ENCODE measurements at regions not wholly inside any gene's neighbourhood (a gene's known extent, or its start where the extent isn't known, plus 50 kb on each side); places are given as distances from the start of the nearest gene placed in this dataset.

DNA sequence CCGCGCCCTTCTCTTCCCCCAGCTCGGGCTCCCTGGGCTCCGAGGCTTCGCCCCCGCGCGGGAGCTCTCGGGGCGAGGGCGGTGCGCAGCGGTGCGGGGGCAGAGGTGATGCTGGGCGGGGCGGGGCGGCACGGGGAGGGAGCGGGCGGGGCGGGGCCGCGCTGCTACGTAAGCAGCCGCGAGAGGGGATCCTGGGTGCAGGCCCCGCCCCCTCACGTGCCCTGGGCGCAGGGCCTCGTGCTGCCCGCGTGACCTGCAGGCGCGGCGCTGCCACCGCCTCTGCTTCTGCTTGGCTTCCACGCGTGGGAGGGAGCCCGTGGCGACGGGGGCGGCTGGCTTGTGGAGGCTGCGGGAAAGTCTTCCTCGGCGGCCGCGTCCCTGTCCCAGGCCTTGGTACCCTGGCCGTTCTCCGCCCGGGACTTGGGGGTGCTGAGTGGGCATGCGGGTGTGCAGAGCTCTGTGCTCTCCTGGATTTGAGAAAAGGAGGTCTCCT lies 132.6 kb upstream of the HSD17B12 start:
- H3K4me1 ChIP-seq (ENCODE audit: control insufficient read depth in 4 of 4, insufficient read depth in 4 of 4, low read length in 3 of 4) = peaks cover 0 to 5% (median 2%) of the 10 kb centered on the region in 4 donors
- TF ChIP-seq YY1 (IDR thresholded peaks at IDR 0.05) (no peak), FOXA2 (IDR thresholded peaks at IDR 0.05) (no peak), RXRA (IDR thresholded peaks at IDR 0.05) (no peak), GABPA (IDR thresholded peaks at IDR 0.05 in 1 of 2, conservative IDR thresholded peaks at IDR 0.05 in 1 of 2) (no peak), HNF4A (conservative IDR thresholded peaks at IDR 0.05) (no peak), FOXA1 (IDR thresholded peaks at IDR 0.05) (no peak), RAD21 (IDR thresholded peaks at IDR 0.05) (no peak), SP1 (IDR thresholded peaks at IDR 0.05) (no peak), NR2F2 (IDR thresholded peaks at IDR 0.05) (no peak), TAF1 (conservative IDR thresholded peaks at IDR 0.05) (no peak), JUND (IDR thresholded peaks at IDR 0.05) (no peak), HNF4G (IDR thresholded peaks at IDR 0.05) (no peak), EGR1 (IDR thresholded peaks at IDR 0.05; ENCODE audit: low read depth in 2 of 2) (no peak)
- TF ChIP-seq, protein P1, sequence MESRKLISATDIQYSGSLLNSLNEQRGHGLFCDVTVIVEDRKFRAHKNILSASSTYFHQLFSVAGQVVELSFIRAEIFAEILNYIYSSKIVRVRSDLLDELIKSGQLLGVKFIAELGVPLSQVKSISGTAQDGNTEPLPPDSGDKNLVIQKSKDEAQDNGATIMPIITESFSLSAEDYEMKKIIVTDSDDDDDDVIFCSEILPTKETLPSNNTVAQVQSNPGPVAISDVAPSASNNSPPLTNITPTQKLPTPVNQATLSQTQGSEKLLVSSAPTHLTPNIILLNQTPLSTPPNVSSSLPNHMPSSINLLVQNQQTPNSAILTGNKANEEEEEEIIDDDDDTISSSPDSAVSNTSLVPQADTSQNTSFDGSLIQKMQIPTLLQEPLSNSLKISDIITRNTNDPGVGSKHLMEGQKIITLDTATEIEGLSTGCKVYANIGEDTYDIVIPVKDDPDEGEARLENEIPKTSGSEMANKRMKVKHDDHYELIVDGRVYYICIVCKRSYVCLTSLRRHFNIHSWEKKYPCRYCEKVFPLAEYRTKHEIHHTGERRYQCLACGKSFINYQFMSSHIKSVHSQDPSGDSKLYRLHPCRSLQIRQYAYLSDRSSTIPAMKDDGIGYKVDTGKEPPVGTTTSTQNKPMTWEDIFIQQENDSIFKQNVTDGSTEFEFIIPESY (IDR thresholded peaks at IDR 0.05) = no peak
- TF ChIP-seq, protein P2, sequence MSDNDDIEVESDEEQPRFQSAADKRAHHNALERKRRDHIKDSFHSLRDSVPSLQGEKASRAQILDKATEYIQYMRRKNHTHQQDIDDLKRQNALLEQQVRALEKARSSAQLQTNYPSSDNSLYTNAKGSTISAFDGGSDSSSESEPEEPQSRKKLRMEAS (IDR thresholded peaks at IDR 0.05) = no peak
- TF ChIP-seq, protein P3, sequence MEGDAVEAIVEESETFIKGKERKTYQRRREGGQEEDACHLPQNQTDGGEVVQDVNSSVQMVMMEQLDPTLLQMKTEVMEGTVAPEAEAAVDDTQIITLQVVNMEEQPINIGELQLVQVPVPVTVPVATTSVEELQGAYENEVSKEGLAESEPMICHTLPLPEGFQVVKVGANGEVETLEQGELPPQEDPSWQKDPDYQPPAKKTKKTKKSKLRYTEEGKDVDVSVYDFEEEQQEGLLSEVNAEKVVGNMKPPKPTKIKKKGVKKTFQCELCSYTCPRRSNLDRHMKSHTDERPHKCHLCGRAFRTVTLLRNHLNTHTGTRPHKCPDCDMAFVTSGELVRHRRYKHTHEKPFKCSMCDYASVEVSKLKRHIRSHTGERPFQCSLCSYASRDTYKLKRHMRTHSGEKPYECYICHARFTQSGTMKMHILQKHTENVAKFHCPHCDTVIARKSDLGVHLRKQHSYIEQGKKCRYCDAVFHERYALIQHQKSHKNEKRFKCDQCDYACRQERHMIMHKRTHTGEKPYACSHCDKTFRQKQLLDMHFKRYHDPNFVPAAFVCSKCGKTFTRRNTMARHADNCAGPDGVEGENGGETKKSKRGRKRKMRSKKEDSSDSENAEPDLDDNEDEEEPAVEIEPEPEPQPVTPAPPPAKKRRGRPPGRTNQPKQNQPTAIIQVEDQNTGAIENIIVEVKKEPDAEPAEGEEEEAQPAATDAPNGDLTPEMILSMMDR (IDR thresholded peaks at IDR 0.05; ENCODE audit: low read depth, low read length, missing input control) = no peak
- TF ChIP-seq, protein P4, sequence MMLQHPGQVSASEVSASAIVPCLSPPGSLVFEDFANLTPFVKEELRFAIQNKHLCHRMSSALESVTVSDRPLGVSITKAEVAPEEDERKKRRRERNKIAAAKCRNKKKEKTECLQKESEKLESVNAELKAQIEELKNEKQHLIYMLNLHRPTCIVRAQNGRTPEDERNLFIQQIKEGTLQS (IDR thresholded peaks at IDR 0.05) = no peak
- TF ChIP-seq, protein P5, sequence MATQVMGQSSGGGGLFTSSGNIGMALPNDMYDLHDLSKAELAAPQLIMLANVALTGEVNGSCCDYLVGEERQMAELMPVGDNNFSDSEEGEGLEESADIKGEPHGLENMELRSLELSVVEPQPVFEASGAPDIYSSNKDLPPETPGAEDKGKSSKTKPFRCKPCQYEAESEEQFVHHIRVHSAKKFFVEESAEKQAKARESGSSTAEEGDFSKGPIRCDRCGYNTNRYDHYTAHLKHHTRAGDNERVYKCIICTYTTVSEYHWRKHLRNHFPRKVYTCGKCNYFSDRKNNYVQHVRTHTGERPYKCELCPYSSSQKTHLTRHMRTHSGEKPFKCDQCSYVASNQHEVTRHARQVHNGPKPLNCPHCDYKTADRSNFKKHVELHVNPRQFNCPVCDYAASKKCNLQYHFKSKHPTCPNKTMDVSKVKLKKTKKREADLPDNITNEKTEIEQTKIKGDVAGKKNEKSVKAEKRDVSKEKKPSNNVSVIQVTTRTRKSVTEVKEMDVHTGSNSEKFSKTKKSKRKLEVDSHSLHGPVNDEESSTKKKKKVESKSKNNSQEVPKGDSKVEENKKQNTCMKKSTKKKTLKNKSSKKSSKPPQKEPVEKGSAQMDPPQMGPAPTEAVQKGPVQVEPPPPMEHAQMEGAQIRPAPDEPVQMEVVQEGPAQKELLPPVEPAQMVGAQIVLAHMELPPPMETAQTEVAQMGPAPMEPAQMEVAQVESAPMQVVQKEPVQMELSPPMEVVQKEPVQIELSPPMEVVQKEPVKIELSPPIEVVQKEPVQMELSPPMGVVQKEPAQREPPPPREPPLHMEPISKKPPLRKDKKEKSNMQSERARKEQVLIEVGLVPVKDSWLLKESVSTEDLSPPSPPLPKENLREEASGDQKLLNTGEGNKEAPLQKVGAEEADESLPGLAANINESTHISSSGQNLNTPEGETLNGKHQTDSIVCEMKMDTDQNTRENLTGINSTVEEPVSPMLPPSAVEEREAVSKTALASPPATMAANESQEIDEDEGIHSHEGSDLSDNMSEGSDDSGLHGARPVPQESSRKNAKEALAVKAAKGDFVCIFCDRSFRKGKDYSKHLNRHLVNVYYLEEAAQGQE (IDR thresholded peaks at IDR 0.05) = no peak
- no peak overlapping the region for H3K27ac ChIP-seq (ENCODE audit: low read depth in 1 of 2, low read length in 2 of 2)
- H3K36me3 ChIP-seq (ENCODE audit: control insufficient read depth in 4 of 4, insufficient read depth in 3 of 4, low read depth in 1 of 4, low read length in 3 of 4) = no peaks in the 10 kb centered on the region
- H3K27me3 ChIP-seq (ENCODE audit: control insufficient read depth in 4 of 4, insufficient read depth in 4 of 4, low read length in 3 of 4) = peaks cover 0 to 4% (median 1%) of the 10 kb centered on the region in 4 donors
- H3K4me3 ChIP-seq (ENCODE audit: low read depth in 1 of 3, low read length in 3 of 3) = peak overlapping the region in 1 of 3 donors; percentile 31
- WGBS = 26% methylated on average over 51 of the region's 51 CpGs
- no peak overlapping the region for H3K9ac ChIP-seq (ENCODE audit: low read depth in 1 of 2, low read length in 2 of 2)
- H3K9me3 ChIP-seq (ENCODE audit: control insufficient read depth in 4 of 4, low read length in 3 of 4) = peaks cover 0 to 1% (median 0%) of the 10 kb centered on the region in 4 donors
- no peak for DNase-seq (ENCODE audit: low spot score)

Data from liver (tissue), 8 donors.